CD4-positive, alpha-beta T cell (primary cell): ENCODE measurements at regions not wholly inside any gene's neighbourhood (a gene's known extent, or its start where the extent isn't known, plus 50 kb on each side); places are given as distances from the start of the nearest gene placed in this dataset.

Source experiments
- ATAC-seq: fragments of 200-7000 bp; cut with Tn5 transposase; one replicate; pipeline ENCODE4 v1.10.0; 2022; ENCODE audit warnings: mild to moderate bottlenecking; ENCODE audit not compliant: poor library complexity
- CTCF ChIA-PET: fragments of 350-600 bp; sonication (Branson Sonifier 250); formaldehyde crosslinking; loops from one replicate; lab custom pipeline; 2021; ENCODE audit warnings: antibody characterized with exemption, inconsistent platforms; lab: Charles Lee
- POLR2A ChIA-PET: fragments of 350-600 bp; sonication (Branson Sonifier 250); formaldehyde crosslinking; loops from one replicate; lab custom pipeline; 2021; ENCODE audit warnings: antibody characterized with exemption, inconsistent platforms; lab: Charles Lee
- DNase-seq, 14 experiments: peaks; one replicate each; pipeline ENCODE4 v3.0.0-alpha.2; 2013 to 2020; ENCODE audit warnings: mixed read lengths in 2 of 14
- H3K27ac ChIP-seq, 2 donors: one replicate each; pipeline versions ENCODE4 v1.5.1 to v1.7.0; 2013; ENCODE audit warnings: low read length in 2 of 2, low read depth in 1 of 2, mild to moderate bottlenecking in 1 of 2
- H3K27me3 ChIP-seq, 2 experiments: 1 replicate in 1 of 2; 2 replicates in 1 of 2; pipeline versions ENCODE4 v1.6.1 to v1.7.0; 2013; ENCODE audit warnings: low read length in 2 of 2, control low read depth in 1 of 2, mild to moderate bottlenecking in 1 of 2, moderate library complexity in 1 of 2; ENCODE audit not compliant: insufficient read depth in 2 of 2, control insufficient read depth in 1 of 2
- H3K36me3 ChIP-seq: one replicate; pipeline ENCODE4 v1.6.1; 2013; ENCODE audit warnings: low read length, control low read depth; ENCODE audit not compliant: insufficient read depth
- H3K4me1 ChIP-seq: one replicate; pipeline ENCODE4 v1.6.1; 2013; ENCODE audit warnings: low read length, control low read depth; ENCODE audit not compliant: insufficient read depth
- H3K4me3 ChIP-seq: one replicate; pipeline ENCODE4 v1.5.1; 2013; ENCODE audit warnings: mild to moderate bottlenecking, low read length, moderate library complexity
- H3K9me3 ChIP-seq, 2 experiments: 1 replicate in 1 of 2; 2 replicates in 1 of 2; pipeline versions ENCODE4 v1.6.1 to v1.7.0; 2013; ENCODE audit warnings: low read length in 2 of 2, mild to moderate bottlenecking in 2 of 2, control low read depth in 1 of 2, moderate library complexity in 1 of 2; ENCODE audit not compliant: control insufficient read depth in 1 of 2, insufficient read depth in 1 of 2
- H3K27ac Mint-ChIP-seq: one replicate; pipeline ENCODE4 v1.8.0; 2020; ENCODE audit warnings: mixed read lengths
- H3K27me3 Mint-ChIP-seq: one replicate; pipeline ENCODE4 v1.8.0; 2021; ENCODE audit warnings: mixed read lengths
- H3K36me3 Mint-ChIP-seq: one replicate; pipeline ENCODE4 v1.8.0; 2021; ENCODE audit warnings: low read depth, mixed read lengths
- H3K4me1 Mint-ChIP-seq: one replicate; pipeline ENCODE4 v1.8.0; 2021; ENCODE audit warnings: low read depth, mixed read lengths
- H3K4me3 Mint-ChIP-seq: one replicate; pipeline ENCODE4 v1.8.0; 2020; ENCODE audit warnings: mild to moderate bottlenecking, mixed read lengths
- H3K9me3 Mint-ChIP-seq: one replicate; pipeline ENCODE4 v1.8.0; 2020; ENCODE audit warnings: mixed read lengths
- CTCF ChIP-seq: fragments of 200-600 bp; IDR thresholded peaks from one replicate; pipeline ENCODE4 v1.8.0; 2022; ENCODE audit warnings: antibody characterized with exemption, mild to moderate bottlenecking
- intact Hi-C, 2 experiments: fragments of 100-400 bp; cut with DNase I in 1 of 2; cut with micrococcal nuclease in 1 of 2; formaldehyde crosslinking; loops; one replicate each; pipeline versions ENCODE4 v1.15.1 to v1.9.0; 2023 to 2025; cut with DNase I, micrococcal nuclease

GRCh38 chr1:228958121-228958520 lies 222.8 kb downstream of the RHOU start:
- H3K4me3 ChIP-seq: no peak overlapping the region
- intact Hi-C loops: no loop called here
- Mint-ChIP-seq H3K27ac (no peak overlapping the region), H3K36me3 (no peaks in the 10 kb centered on the region), H3K9me3 (no peaks in the 10 kb centered on the region), H3K4me3 (no peak overlapping the region), H3K4me1 (peaks cover 10% of the 10 kb centered on the region), H3K27me3 (no peaks in the 10 kb centered on the region)
- ChIA-PET POLR2A (no interaction called here), CTCF (no interaction called here)
- ATAC-seq: no peak
- no peaks in the 10 kb centered on the region for H3K27me3 ChIP-seq
- H3K9me3 ChIP-seq: no peaks in the 10 kb centered on the region
- DNase-seq: no peak
- no peaks in the 10 kb centered on the region for H3K4me1 ChIP-seq
- H3K36me3 ChIP-seq: no peaks in the 10 kb centered on the region
- no peak overlapping the region for H3K27ac ChIP-seq
- TF ChIP-seq CTCF: no peak

GRCh38 chr1:228958741-228959140 lies 223.5 kb downstream of the RHOU start:
- Histone ChIP-seq H3K9me3 (no peaks in the 10 kb centered on the region), H3K27ac (no peak overlapping the region), H3K4me1 (no peaks in the 10 kb centered on the region), H3K36me3 (no peaks in the 10 kb centered on the region), H3K27me3 (no peaks in the 10 kb centered on the region), H3K4me3 (no peak overlapping the region)
- Mint-ChIP-seq H3K27ac (no peak overlapping the region), H3K4me1 (peaks cover 8% of the 10 kb centered on the region), H3K36me3 (no peaks in the 10 kb centered on the region), H3K4me3 (no peak overlapping the region), H3K9me3 (no peaks in the 10 kb centered on the region), H3K27me3 (no peaks in the 10 kb centered on the region)
- TF ChIP-seq CTCF: no peak
- intact Hi-C loops: no loop called here
- ChIA-PET POLR2A (no interaction called here), CTCF (no interaction called here)
- no peak for ATAC-seq
- no peak for DNase-seq

- Mint-ChIP-seq H3K4me3 (no peak overlapping the region), H3K36me3 (no peaks in the 10 kb centered on the region), H3K27ac (no peak overlapping the region), H3K9me3 (no peaks in the 10 kb centered on the region), H3K4me1 (no peaks in the 10 kb centered on the region), H3K27me3 (no peaks in the 10 kb centered on the region)
- CTCF ChIA-PET: no interaction called here
- DNase-seq: no peak
- H3K27ac ChIP-seq: no peak overlapping the region
- H3K4me1 ChIP-seq: no peaks in the 10 kb centered on the region
- H3K36me3 ChIP-seq: no peaks in the 10 kb centered on the region
- no peaks in the 10 kb centered on the region for H3K9me3 ChIP-seq
- ATAC-seq: no peak
- intact Hi-C loops: no loop called here
- H3K27me3 ChIP-seq: no peaks in the 10 kb centered on the region
- TF ChIP-seq CTCF: no peak
- POLR2A ChIA-PET: interaction anchor here (0.6 kb wide), 1 partner anchor 49 kb away, joined by 3 read pairs; no protein-coding TSS in a partner anchor
- no peak overlapping the region for H3K4me3 ChIP-seq
Observed at GRCh38 chr1:228960705-228961104, 225.4 kb downstream of the RHOU start.
